MM.1S (cell line): ENCODE measurements at regions not wholly inside any gene's neighbourhood (a gene's known extent, or its start where the extent isn't known, plus 50 kb on each side); places are given as distances from the start of the nearest gene placed in this dataset.

Experiments used
- EZH2 ChIP-seq: fragments of 300-600 bp; sonication (generic); optimal IDR thresholded peaks from 2 replicates; pipeline ENCODE3; 2017; ENCODE audit warnings: low read depth, mild to moderate bottlenecking, antibody characterized with exemption, low read length, mixed read lengths
- TF ChIP-seq, protein P1 (sequence below): fragments of 300-600 bp; sonication (generic); IDR thresholded peaks from 2 replicates; pipeline ENCODE4 v1.5.1; 2016; ENCODE audit warnings: antibody characterized with exemption, low read length, mixed read lengths

DNA sequence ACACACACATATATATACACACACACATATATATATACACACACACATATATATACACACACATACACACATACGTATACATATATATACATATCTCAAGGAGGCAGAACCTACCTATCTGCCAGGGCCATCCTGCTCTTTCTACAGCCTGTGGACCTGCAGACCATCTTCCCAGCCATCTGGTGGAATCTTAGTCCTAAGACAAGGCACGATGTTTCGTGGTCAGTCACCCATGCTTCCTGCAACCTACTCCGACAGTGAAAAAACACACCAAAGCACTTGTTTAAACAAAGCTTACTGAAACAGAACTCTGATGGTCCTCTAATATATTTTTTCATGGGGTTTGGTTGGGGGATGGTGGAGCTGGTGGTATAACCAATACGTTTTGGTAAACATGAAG is 164.2 kb upstream of the ZNF521 start:
- TF ChIP-seq, protein P1, sequence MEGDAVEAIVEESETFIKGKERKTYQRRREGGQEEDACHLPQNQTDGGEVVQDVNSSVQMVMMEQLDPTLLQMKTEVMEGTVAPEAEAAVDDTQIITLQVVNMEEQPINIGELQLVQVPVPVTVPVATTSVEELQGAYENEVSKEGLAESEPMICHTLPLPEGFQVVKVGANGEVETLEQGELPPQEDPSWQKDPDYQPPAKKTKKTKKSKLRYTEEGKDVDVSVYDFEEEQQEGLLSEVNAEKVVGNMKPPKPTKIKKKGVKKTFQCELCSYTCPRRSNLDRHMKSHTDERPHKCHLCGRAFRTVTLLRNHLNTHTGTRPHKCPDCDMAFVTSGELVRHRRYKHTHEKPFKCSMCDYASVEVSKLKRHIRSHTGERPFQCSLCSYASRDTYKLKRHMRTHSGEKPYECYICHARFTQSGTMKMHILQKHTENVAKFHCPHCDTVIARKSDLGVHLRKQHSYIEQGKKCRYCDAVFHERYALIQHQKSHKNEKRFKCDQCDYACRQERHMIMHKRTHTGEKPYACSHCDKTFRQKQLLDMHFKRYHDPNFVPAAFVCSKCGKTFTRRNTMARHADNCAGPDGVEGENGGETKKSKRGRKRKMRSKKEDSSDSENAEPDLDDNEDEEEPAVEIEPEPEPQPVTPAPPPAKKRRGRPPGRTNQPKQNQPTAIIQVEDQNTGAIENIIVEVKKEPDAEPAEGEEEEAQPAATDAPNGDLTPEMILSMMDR: no peak
- no peak for TF ChIP-seq EZH2
